ENCODE measurements at regions not wholly inside any gene's neighbourhood (a gene's known extent, or its start where the extent isn't known, plus 50 kb on each side); places are given as distances from the start of the nearest gene placed in this dataset.

- Histone ChIP-seq H3K4me1 (ENCODE audit: control insufficient read depth, insufficient read depth, low read length) (no peaks in the 10 kb centered on the region), H3K27me3 (ENCODE audit: control insufficient read depth, insufficient read depth, low read length) (peaks cover 9% of the 10 kb centered on the region), H3K4me3 (ENCODE audit: low read length) (no peak overlapping the region), H3K27ac (ENCODE audit: low read length) (no peak overlapping the region), H3K36me3 (ENCODE audit: control insufficient read depth, insufficient read depth, low read length) (no peaks in the 10 kb centered on the region), H3K9me3 (ENCODE audit: control insufficient read depth, insufficient read depth, low read length) (no peaks in the 10 kb centered on the region)
- H3K27ac Mint-ChIP-seq: no peak overlapping the region
- H3K9me3 Mint-ChIP-seq: peaks cover 0 to 1% of the 10 kb centered on the region in 2 donors
- peaks cover 13 to 36% of the 10 kb centered on the region in 2 donors for H3K27me3 Mint-ChIP-seq (ENCODE audit: low read depth in 2 of 2)
- intact Hi-C loops (cut with micrococcal nuclease): no loop called here
- no peak overlapping the region for H3K4me3 Mint-ChIP-seq
- ATAC-seq (no peak), DNase-seq (no peak)
- H3K36me3 Mint-ChIP-seq: no peaks in the 10 kb centered on the region
- H3K4me1 Mint-ChIP-seq: no peaks in the 10 kb centered on the region
- TF ChIP-seq CTCF (IDR thresholded peaks at IDR 0.05): no peak
Observed at GRCh38 chr14:101273091-101273490, 288.2 kb upstream of the DIO3 start.

- no peaks in the 10 kb centered on the region for H3K9me3 ChIP-seq (ENCODE audit: control insufficient read depth, insufficient read depth, low read length)
- no peak for TF ChIP-seq CTCF (IDR thresholded peaks at IDR 0.05)
- no peak for DNase-seq
- Mint-ChIP-seq H3K4me1 (no peaks in the 10 kb centered on the region), H3K36me3 (no peaks in the 10 kb centered on the region), H3K4me3 (no peak overlapping the region), H3K27ac (no peak overlapping the region), H3K27me3 (ENCODE audit: low read depth in 2 of 2) (peaks cover 15 to 53% of the 10 kb centered on the region in 2 donors), H3K9me3 (peaks cover 0 to 2% of the 10 kb centered on the region in 2 donors)
- no peak overlapping the region for H3K4me3 ChIP-seq (ENCODE audit: low read length)
- intact Hi-C loops (cut with micrococcal nuclease): no loop called here
- ATAC-seq: no peak
- no peak overlapping the region for H3K27ac ChIP-seq (ENCODE audit: low read length)
- WGBS (ENCODE audit: insufficient coverage): 46% methylated on average over 1 of the region's 4 CpGs
- no peaks in the 10 kb centered on the region for H3K4me1 ChIP-seq (ENCODE audit: control insufficient read depth, insufficient read depth, low read length)
- no peaks in the 10 kb centered on the region for H3K36me3 ChIP-seq (ENCODE audit: control insufficient read depth, insufficient read depth, low read length)
- peaks cover 9% of the 10 kb centered on the region for H3K27me3 ChIP-seq (ENCODE audit: control insufficient read depth, insufficient read depth, low read length)
Observed at GRCh38 chr14:101276309-101277091, 284.8 kb upstream of the DIO3 start.

DNA sequence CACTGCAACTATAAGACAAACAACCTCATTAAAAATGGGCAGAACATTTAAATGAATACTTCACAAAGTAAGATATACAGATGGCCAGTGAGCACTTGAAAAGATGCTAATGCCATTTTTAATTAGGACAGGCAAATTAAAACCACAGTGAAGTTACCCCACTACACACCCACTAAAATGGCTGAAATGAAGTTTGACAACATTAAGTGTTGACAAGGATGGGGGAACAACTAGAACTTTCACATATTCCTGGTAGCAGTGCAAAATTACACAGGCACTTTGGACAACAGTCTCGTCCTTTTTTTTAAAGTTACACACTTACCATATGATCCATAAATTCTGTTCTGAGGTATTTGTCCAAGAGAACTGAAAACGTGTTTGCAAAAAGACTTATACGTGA lies 278.9 kb upstream of the DIO3 start:
- WGBS (ENCODE audit: insufficient coverage): 70% methylated on average over 1 of the region's 3 CpGs

More for the DNA sequence above, 278.9 kb upstream of the DIO3 start:
- Mint-ChIP-seq H3K4me1 (no peaks in the 10 kb centered on the region), H3K9me3 (peaks cover 0 to 2% of the 10 kb centered on the region in 2 donors), H3K36me3 (no peaks in the 10 kb centered on the region), H3K27ac (no peak overlapping the region), H3K27me3 (ENCODE audit: low read depth in 2 of 2) (peaks cover 17 to 51% of the 10 kb centered on the region in 2 donors), H3K4me3 (no peak overlapping the region)
- H3K36me3 ChIP-seq (ENCODE audit: control insufficient read depth, insufficient read depth, low read length): no peaks in the 10 kb centered on the region
- intact Hi-C loops (cut with micrococcal nuclease): no loop called here
- no peak overlapping the region for H3K4me3 ChIP-seq (ENCODE audit: low read length)
- ATAC-seq (no peak), DNase-seq (no peak)
- H3K9me3 ChIP-seq (ENCODE audit: control insufficient read depth, insufficient read depth, low read length): no peaks in the 10 kb centered on the region
- TF ChIP-seq CTCF (IDR thresholded peaks at IDR 0.05): no peak
- no peaks in the 10 kb centered on the region for H3K4me1 ChIP-seq (ENCODE audit: control insufficient read depth, insufficient read depth, low read length)
- H3K27me3 ChIP-seq (ENCODE audit: control insufficient read depth, insufficient read depth, low read length): no peaks in the 10 kb centered on the region
- H3K27ac ChIP-seq (ENCODE audit: low read length): no peak overlapping the region
